OCI-LY3 (cell line): ENCODE measurements at regions not wholly inside any gene's neighbourhood (a gene's known extent, or its start where the extent isn't known, plus 50 kb on each side); places are given as distances from the start of the nearest gene placed in this dataset.
"Not testable (repeated sequence)": the region's sequence is repeated elsewhere in the genome, so short reads cannot be mapped to it uniquely, and the experiment has no call there.

ENCODE experiments used
- H2AFZ ChIP-seq: fragments of 200-600, 300-600 bp; shearing (Covaris generic); 2 replicates; pipeline ENCODE4 v1.6.0; 2014; ENCODE audit warnings: antibody characterized with exemption, low read depth, low read length
- H3K27ac ChIP-seq: fragments of 200-600, 300-600 bp; sonication (generic); 2 replicates; pipeline ENCODE4 v1.5.1; 2014; ENCODE audit warnings: mild to moderate bottlenecking, low read length, moderate library complexity, mixed read lengths
- H3K27me3 ChIP-seq: fragments of 200-600, 300-600 bp; sonication (generic); 2 replicates; pipeline ENCODE4 v1.6.1; 2014; ENCODE audit warnings: low read depth, low read length, mixed read lengths
- H3K36me3 ChIP-seq: fragments of 200-600, 300-600 bp; sonication (generic); replicated peaks from 2 replicates; pipeline ENCODE3; 2014; ENCODE audit warnings: low read depth, low read length, mixed read lengths
- H3K4me1 ChIP-seq: fragments of 300-600, 200-600 bp; sonication (generic); 2 replicates; pipeline ENCODE4 v1.6.1; 2014; ENCODE audit warnings: low read length, mixed read lengths
- H3K4me2 ChIP-seq: fragments of 200-600, 300-600 bp; sonication (generic); 2 replicates; pipeline ENCODE4 v1.6.1; 2014; ENCODE audit warnings: low read length, mixed read lengths
- H3K4me3 ChIP-seq: fragments of 300-600, 200-600 bp; sonication (generic); 2 replicates; pipeline ENCODE4 v1.5.1; 2014; ENCODE audit warnings: antibody characterized with exemption, mild to moderate bottlenecking, low read length, moderate library complexity
- H3K79me2 ChIP-seq: fragments of 300-600, 200-600 bp; shearing (Covaris generic); 2 replicates; pipeline ENCODE4 v1.6.1; 2014; ENCODE audit warnings: mild to moderate bottlenecking, low read length, mixed read lengths
- H3K9ac ChIP-seq: fragments of 300-600, 200-600 bp; shearing (Covaris generic); 2 replicates; pipeline ENCODE4 v1.6.0; 2014; ENCODE audit warnings: mild to moderate bottlenecking, low read length, moderate library complexity
- H3K9me3 ChIP-seq: fragments of 200-600, 300-600 bp; shearing (Covaris generic); 2 replicates; pipeline ENCODE4 v1.6.1; 2014; ENCODE audit warnings: low read length, mixed read lengths; ENCODE audit not compliant: insufficient read depth
- H4K20me1 ChIP-seq: fragments of 200-600, 300-600 bp; sonication (generic); 2 replicates; pipeline ENCODE4 v1.6.1; 2016; ENCODE audit warnings: low read length, mixed read lengths; ENCODE audit not compliant: insufficient read depth
- CTCF ChIP-seq: fragments of 200-600, 300-600 bp; sonication (generic); IDR thresholded peaks from 2 replicates; pipeline ENCODE4 v1.5.1; 2014; ENCODE audit warnings: antibody characterized with exemption, low read length, low read depth
- EZH2phosphoT487 ChIP-seq: fragments of 200-600 bp; shearing (Covaris generic); IDR thresholded peaks from 2 replicates; pipeline ENCODE4 v1.6.1; 2018; ENCODE audit warnings: antibody characterized with exemption, mixed run types, low read depth

- Histone ChIP-seq H2AFZ (no peak overlapping the region), H3K79me2 (no peaks in the 10 kb centered on the region), H3K9ac (no peak overlapping the region), H3K4me3 (no peak overlapping the region), H3K9me3 (no peaks in the 10 kb centered on the region), H4K20me1 (no peaks in the 10 kb centered on the region), H3K36me3 (no peaks in the 10 kb centered on the region), H3K27ac (no peak overlapping the region), H3K27me3 (no peaks in the 10 kb centered on the region), H3K4me1 (no peaks in the 10 kb centered on the region), H3K4me2 (no peak overlapping the region)
- no peak for TF ChIP-seq EZH2phosphoT487
- no peak for TF ChIP-seq CTCF
These were observed 367.3 kb upstream of the PCDH15 start for GRCh38 chr10:55168343-55168742.

GRCh38 chr10:55163388-55163979 is 362.5 kb upstream of the PCDH15 start:
- H3K9ac ChIP-seq: no peak overlapping the region
- H3K27me3 ChIP-seq: no peaks in the 10 kb centered on the region
- no peaks in the 10 kb centered on the region for H3K36me3 ChIP-seq
- TF ChIP-seq CTCF (no peak), EZH2phosphoT487 (no peak)
- no peaks in the 10 kb centered on the region for H3K9me3 ChIP-seq
- no peaks in the 10 kb centered on the region for H4K20me1 ChIP-seq
- H3K27ac ChIP-seq: no peak overlapping the region
- no peak overlapping the region for H3K4me2 ChIP-seq
- no peaks in the 10 kb centered on the region for H3K4me1 ChIP-seq
- H3K4me3 ChIP-seq: no peak overlapping the region
- H2AFZ ChIP-seq: no peak overlapping the region
- no peaks in the 10 kb centered on the region for H3K79me2 ChIP-seq

GRCh38 chr10:55162321-55162720 is 361.3 kb upstream of the PCDH15 start:
- not testable (repeated sequence) for H3K27ac ChIP-seq, H3K79me2 ChIP-seq, H3K36me3 ChIP-seq, H3K9ac ChIP-seq, H3K9me3 ChIP-seq, H3K4me3 ChIP-seq, H3K4me1 ChIP-seq, H3K27me3 ChIP-seq, H3K4me2 ChIP-seq, H4K20me1 ChIP-seq, H2AFZ ChIP-seq

- Histone ChIP-seq H3K27ac (no peak overlapping the region), H3K9me3 (no peaks in the 10 kb centered on the region), H3K36me3 (no peaks in the 10 kb centered on the region), H4K20me1 (no peaks in the 10 kb centered on the region), H2AFZ (no peak overlapping the region), H3K9ac (no peak overlapping the region), H3K27me3 (no peaks in the 10 kb centered on the region), H3K4me3 (no peak overlapping the region), H3K4me1 (no peaks in the 10 kb centered on the region), H3K79me2 (no peaks in the 10 kb centered on the region), H3K4me2 (no peak overlapping the region)
- no peak for TF ChIP-seq EZH2phosphoT487
- TF ChIP-seq CTCF: no peak
These were observed 359.7 kb upstream of the PCDH15 start for GRCh38 chr10:55160655-55161283.
